ENCODE measurements at regions not wholly inside any gene's neighbourhood (a gene's known extent, or its start where the extent isn't known, plus 50 kb on each side); places are given as distances from the start of the nearest gene placed in this dataset.

- TF ChIP-seq ZNF302 (tag by site-specific recombination; IDR thresholded peaks at IDR 0.05; ENCODE audit: low read depth), result no peak
- TF ChIP-seq CTCF (tag by site-specific recombination; IDR thresholded peaks at IDR 0.05), result no peak
These were observed 460.2 kb downstream of the LRATD1 start for GRCh38 chr2:15092691-15093090.

Data from HEK293 (cell line).